K562 (cell line): ENCODE measurements at regions not wholly inside any gene's neighbourhood (a gene's known extent, or its start where the extent isn't known, plus 50 kb on each side); places are given as distances from the start of the nearest gene placed in this dataset.

Source experiments
- ATAC-seq: fragments of 200-7000 bp; cut with Tn5 transposase; 3 replicates; pipeline ENCODE4 v1.9.1; 2020; ENCODE audit warnings: moderate library complexity
- BruUV-seq: library from RNA; stranded (reverse); fragments of 400-500 nt; replicated peaks from 2 replicates; lab custom pipeline; 2021; lab: Mats Ljungman, UMichigan
- CTCF ChIA-PET: fragments of 300-600 bp; formaldehyde crosslinking; extraction: SDS; loops from one replicate; lab custom pipeline; 2021; ENCODE audit warnings: low intra/inter-chr PET ratio; lab: Yijun Ruan, JAX
- POLR2A ChIA-PET: fragments of 300-600, 350-650 bp; sonication (Branson Sonifier 250); formaldehyde crosslinking; extraction: SDS; loops from one replicate; lab custom pipeline; 2021; ENCODE audit warnings: antibody characterized with exemption, inconsistent platforms; lab: Yijun Ruan, JAX
- DNase-seq, 4 experiments: peaks; one replicate each; pipeline versions ENCODE4 v3.0.0 to v3.0.0-alpha.2; 2011 to 2018; ENCODE audit warnings: low spot score in 3 of 4, mixed read lengths in 3 of 4; ENCODE audit errors: extremely low read depth in 1 of 4
- FAIRE-seq: peaks from 2 replicates; lab custom pipeline; 2011; peaks lifted over from hg19 to GRCh38; lab: Jason Lieb, UNC
- H2AFZ ChIP-seq: 2 replicates; pipeline ENCODE4 v1.6.0; 2011; ENCODE audit warnings: low read depth, low read length, control low read depth, inconsistent platforms
- H3K27ac ChIP-seq: fragments of 200-600 bp; 3 replicates; pipeline ENCODE4 v1.8.0; 2011; ENCODE audit warnings: low read depth, mild to moderate bottlenecking, control low read depth, inconsistent platforms, low read length, moderate library complexity, mixed read lengths; ENCODE audit errors: extremely low read depth
- H3K27me3 ChIP-seq, 2 experiments: fragments of 300-600 bp in 1 of 2; 2 replicates in 1 of 2; 3 replicates in 1 of 2; pipeline versions ENCODE4 v1.6.0 to v1.8.0; 2011; ENCODE audit warnings: inconsistent platforms in 2 of 2, low read length in 2 of 2, mild to moderate bottlenecking in 1 of 2, mixed read lengths in 1 of 2, moderate library complexity in 1 of 2; ENCODE audit not compliant: control insufficient read depth in 2 of 2, insufficient read depth in 2 of 2
- H3K36me3 ChIP-seq: fragments of 300-600 bp; 3 replicates; pipeline ENCODE4 v1.8.0; 2011; ENCODE audit warnings: mild to moderate bottlenecking, low read length, inconsistent platforms; ENCODE audit not compliant: control insufficient read depth, insufficient read depth
- H3K4me1 ChIP-seq, 2 experiments: fragments of 200-600 bp in 1 of 2; replicated peaks in 1 of 2; 2 replicates in 1 of 2; 3 replicates in 1 of 2; pipeline versions ENCODE4 v1.5.1 to v1.8.0; 2011; ENCODE audit warnings: inconsistent platforms in 2 of 2, low read length in 2 of 2, mild to moderate bottlenecking in 1 of 2, mixed read lengths in 1 of 2, moderate library complexity in 1 of 2; ENCODE audit not compliant: control insufficient read depth in 2 of 2, insufficient read depth in 2 of 2
- H3K4me2 ChIP-seq: 2 replicates; pipeline ENCODE4 v1.6.1; 2011; ENCODE audit warnings: low read length, control low read depth, inconsistent platforms, mixed read lengths; ENCODE audit not compliant: insufficient read depth
- H3K4me3 ChIP-seq: fragments of 200-600 bp; sonication (generic), shearing (Covaris generic); 2 replicates; pipeline ENCODE4 v1.5.1; 2016; ENCODE audit warnings: control low read depth, inconsistent platforms
- H3K79me2 ChIP-seq: fragments of 200-600 bp; 3 replicates; pipeline ENCODE4 v1.8.0; 2011; ENCODE audit warnings: low read length, inconsistent platforms; ENCODE audit not compliant: control insufficient read depth, insufficient read depth
- H3K9ac ChIP-seq, 2 experiments: 2 replicates each; pipeline versions ENCODE4 v1.6.0 to v1.6.1; 2011; ENCODE audit warnings: low read depth in 2 of 2, low read length in 2 of 2, control low read depth in 1 of 2, inconsistent platforms in 1 of 2, mild to moderate bottlenecking in 1 of 2, mixed read lengths in 1 of 2; ENCODE audit not compliant: insufficient read depth in 1 of 2
- H3K9me1 ChIP-seq: one replicate; pipeline ENCODE4 v1.6.0; 2011; ENCODE audit warnings: inconsistent platforms, mild to moderate bottlenecking, low read length, moderate library complexity; ENCODE audit not compliant: control insufficient read depth, insufficient read depth
- H3K9me3 ChIP-seq: replicated peaks from 2 replicates; pipeline ENCODE4 v1.5.1; 2011; ENCODE audit warnings: low read depth, low read length, inconsistent platforms; ENCODE audit not compliant: control insufficient read depth, insufficient read depth
- H4K20me1 ChIP-seq: replicated peaks from 2 replicates; pipeline ENCODE4 v1.6.1; 2011; ENCODE audit warnings: low read length, inconsistent platforms, mixed read lengths; ENCODE audit not compliant: control insufficient read depth, insufficient read depth
- EZH2 ChIP-seq: IDR thresholded peaks from 2 replicates; pipeline ENCODE4 v1.6.1; 2012; ENCODE audit warnings: low read depth, mild to moderate bottlenecking, inconsistent platforms, low read length, borderline replicate concordance
- FOXP1 ChIP-seq: sonication (generic); formaldehyde crosslinking; IDR thresholded peaks from 2 replicates; pipeline ENCODE4 v1.8.0; 2022; ENCODE audit warnings: mild to moderate bottlenecking, missing genetic modification reagents
- LARP7 ChIP-seq: fragments of 450-650 bp; IDR thresholded peaks from 2 replicates; pipeline ENCODE4 v1.6.1; 2016
- LEF1 ChIP-seq: fragments of 450-650 bp; IDR thresholded peaks from 2 replicates; pipeline ENCODE4 v1.6.1; 2016; ENCODE audit warnings: mild to moderate bottlenecking
- NCOA6 ChIP-seq: fragments of 450-650 bp; IDR thresholded peaks from 2 replicates; pipeline ENCODE4 v1.6.1; 2017; ENCODE audit warnings: mild to moderate bottlenecking
- RREB1 ChIP-seq: fragments of 250-450 bp; sonication (Bioruptor Pico); IDR thresholded peaks from 2 replicates; pipeline ENCODE4 v1.4.0; 2020
- STAT5A ChIP-seq: IDR thresholded peaks from 2 replicates; pipeline ENCODE4 v1.6.1; 2012; ENCODE audit warnings: low read length, inconsistent platforms, borderline replicate concordance
- ZBTB8A ChIP-seq: fragments of 450-650 bp; IDR thresholded peaks from 2 replicates; pipeline ENCODE4 v1.6.1; 2018; ENCODE audit warnings: mild to moderate bottlenecking, moderate library complexity; ENCODE audit not compliant: partially characterized antibody
- ZNF23 ChIP-seq: fragments of 250-450 bp; sonication (Bioruptor Pico); IDR thresholded peaks from 2 replicates; pipeline ENCODE4 v1.4.0; 2020; ENCODE audit warnings: mild to moderate bottlenecking
- ZNF24 ChIP-seq: fragments of 450-650 bp; IDR thresholded peaks from 2 replicates; pipeline ENCODE4 v1.6.1; 2016
- ZNF436 ChIP-seq: fragments of 250-450, 450-650 bp; sonication (Bioruptor Pico); formaldehyde crosslinking; IDR thresholded peaks from 2 replicates; pipeline ENCODE4 v1.7.0; 2020; ENCODE audit warnings: mild to moderate bottlenecking
- ZNF551 ChIP-seq: fragments of 250-450 bp; sonication (Bioruptor Pico); IDR thresholded peaks from 2 replicates; pipeline ENCODE4 v1.5.0; 2021; ENCODE audit warnings: mild to moderate bottlenecking, moderate library complexity
- ZNF785 ChIP-seq: fragments of 250-450 bp; sonication (Bioruptor Pico); IDR thresholded peaks from 2 replicates; pipeline ENCODE4 v1.4.0; 2020; ENCODE audit warnings: mild to moderate bottlenecking
- WGBS: fragments of 100-300 bp; shearing (Covaris generic); methylation state at CpG from one replicate; pipeline ENCODE4 v1.1.6; 2016; ENCODE audit warnings: low coverage, mixed read lengths; ENCODE audit not compliant: insufficient coverage; ENCODE audit errors: missing lambda C conversion rate; 5-methylcytosine and 5-hydroxymethylcytosine counted together
- in situ Hi-C: fragments of 300-500 bp; cut with MboI; formaldehyde crosslinking; loops from 4 replicates; pipeline ENCODE4 v1.15.0; 2018; ENCODE audit warnings: inconsistent platforms, mixed read lengths
- intact Hi-C: fragments of 100-400 bp; cut with micrococcal nuclease; formaldehyde crosslinking; loops from 2 replicates; pipeline ENCODE4 v1.14.2; 2022

GRCh38 chr2:66109419-66109818, 325.5 kb upstream of the MEIS1 start:
- intact Hi-C loops: no loop called here
- TF ChIP-seq LEF1 (no peak), LARP7 (no peak), EZH2 (no peak), RREB1 (CRISPR knock-in tag) (no peak), ZBTB8A (no peak), ZNF24 (no peak), STAT5A (no peak), ZNF436 (CRISPR knock-in tag) (no peak), ZNF551 (no peak), ZNF23 (CRISPR knock-in tag) (no peak), ZNF785 (CRISPR knock-in tag) (no peak), FOXP1 (CRISPR knock-in tag) (no peak), NCOA6 (no peak)
- FAIRE-seq (no peak), DNase-seq (no peak), ATAC-seq (no peak)
- no peak overlapping the region for H2AFZ ChIP-seq
- no peak overlapping the region for H3K4me3 ChIP-seq
- no peaks in the 10 kb centered on the region for H3K9me1 ChIP-seq
- no peaks in the 10 kb centered on the region for H3K4me1 ChIP-seq
- H3K79me2 ChIP-seq: no peaks in the 10 kb centered on the region
- in situ Hi-C loops: no loop called here
- no peaks in the 10 kb centered on the region for H3K36me3 ChIP-seq
- H3K9me3 ChIP-seq: no peaks in the 10 kb centered on the region
- H3K27me3 ChIP-seq: no peaks in the 10 kb centered on the region
- WGBS: 0% methylated on average over 2 of the region's 2 CpGs
- BruUV-seq: no TSS peak
- no peak overlapping the region for H3K9ac ChIP-seq
- ChIA-PET POLR2A (no interaction called here), CTCF (no interaction called here)
- no peak overlapping the region for H3K4me2 ChIP-seq
- H4K20me1 ChIP-seq: no peaks in the 10 kb centered on the region
- no peak overlapping the region for H3K27ac ChIP-seq
